ENCODE measurements at regions not wholly inside any gene's neighbourhood (a gene's known extent, or its start where the extent isn't known, plus 50 kb on each side); places are given as distances from the start of the nearest gene placed in this dataset.

DNA sequence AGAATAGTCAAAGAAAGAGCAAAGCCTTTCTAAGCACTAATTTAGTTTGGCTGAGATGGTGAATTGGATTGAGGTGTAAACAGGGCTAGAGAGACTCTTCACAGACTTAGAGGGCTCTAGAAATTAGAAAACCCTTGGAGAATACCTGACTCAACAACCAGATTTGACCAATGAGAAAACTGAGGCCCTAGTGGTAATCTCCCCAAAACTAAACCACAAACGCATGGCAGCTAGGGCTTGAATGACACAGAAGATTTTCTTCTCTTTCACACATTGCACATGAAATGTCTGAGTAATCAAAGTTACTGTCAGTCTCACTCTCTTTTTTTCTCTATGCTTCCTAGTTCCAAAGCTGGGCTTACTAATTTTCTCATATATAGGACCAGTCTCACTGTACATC, 314.5 kb upstream of the KCNJ16 start:
- no peak overlapping the region for H3K27ac ChIP-seq
- intact Hi-C loops (cut with DNase I) = no loop called here
- H3K36me3 ChIP-seq = no peaks in the 10 kb centered on the region
- ATAC-seq = no peak
- H3K4me3 ChIP-seq = no peak overlapping the region
- H3K9me3 ChIP-seq = no peaks in the 10 kb centered on the region
- no peaks in the 10 kb centered on the region for H3K27me3 ChIP-seq
- TF ChIP-seq, protein P1, sequence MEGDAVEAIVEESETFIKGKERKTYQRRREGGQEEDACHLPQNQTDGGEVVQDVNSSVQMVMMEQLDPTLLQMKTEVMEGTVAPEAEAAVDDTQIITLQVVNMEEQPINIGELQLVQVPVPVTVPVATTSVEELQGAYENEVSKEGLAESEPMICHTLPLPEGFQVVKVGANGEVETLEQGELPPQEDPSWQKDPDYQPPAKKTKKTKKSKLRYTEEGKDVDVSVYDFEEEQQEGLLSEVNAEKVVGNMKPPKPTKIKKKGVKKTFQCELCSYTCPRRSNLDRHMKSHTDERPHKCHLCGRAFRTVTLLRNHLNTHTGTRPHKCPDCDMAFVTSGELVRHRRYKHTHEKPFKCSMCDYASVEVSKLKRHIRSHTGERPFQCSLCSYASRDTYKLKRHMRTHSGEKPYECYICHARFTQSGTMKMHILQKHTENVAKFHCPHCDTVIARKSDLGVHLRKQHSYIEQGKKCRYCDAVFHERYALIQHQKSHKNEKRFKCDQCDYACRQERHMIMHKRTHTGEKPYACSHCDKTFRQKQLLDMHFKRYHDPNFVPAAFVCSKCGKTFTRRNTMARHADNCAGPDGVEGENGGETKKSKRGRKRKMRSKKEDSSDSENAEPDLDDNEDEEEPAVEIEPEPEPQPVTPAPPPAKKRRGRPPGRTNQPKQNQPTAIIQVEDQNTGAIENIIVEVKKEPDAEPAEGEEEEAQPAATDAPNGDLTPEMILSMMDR (IDR thresholded peaks at IDR 0.05) = no peak
- H3K4me1 ChIP-seq = no peaks in the 10 kb centered on the region
- DNase-seq = no peak

DNA sequence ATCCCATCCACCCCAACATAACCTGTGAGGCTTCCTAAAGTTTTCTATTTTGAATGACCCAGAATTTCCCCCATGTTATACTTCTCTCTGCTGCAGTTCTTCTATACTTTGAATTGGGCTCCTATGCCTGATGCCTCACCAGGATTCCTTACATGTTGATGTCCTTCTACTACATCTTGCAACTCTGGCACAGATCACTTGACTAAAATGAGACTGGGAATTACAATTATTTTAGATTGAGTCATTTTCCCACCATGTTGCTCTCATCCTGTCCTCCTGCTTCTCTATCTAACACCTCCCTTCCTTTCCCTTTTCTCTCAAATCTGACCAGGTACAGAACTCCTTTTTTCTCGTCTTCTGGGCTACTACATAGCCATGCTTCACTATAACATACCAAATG, 314.0 kb upstream of the KCNJ16 start:
- Histone ChIP-seq H3K36me3 (no peaks in the 10 kb centered on the region), H3K27ac (no peak overlapping the region), H3K27me3 (no peaks in the 10 kb centered on the region), H3K4me1 (no peaks in the 10 kb centered on the region), H3K4me3 (no peak overlapping the region), H3K9me3 (no peaks in the 10 kb centered on the region)
- ATAC-seq (no peak), DNase-seq (no peak)
- intact Hi-C loops (cut with DNase I) = no loop called here
- TF ChIP-seq, protein P1 (IDR thresholded peaks at IDR 0.05) = no peak

DNA sequence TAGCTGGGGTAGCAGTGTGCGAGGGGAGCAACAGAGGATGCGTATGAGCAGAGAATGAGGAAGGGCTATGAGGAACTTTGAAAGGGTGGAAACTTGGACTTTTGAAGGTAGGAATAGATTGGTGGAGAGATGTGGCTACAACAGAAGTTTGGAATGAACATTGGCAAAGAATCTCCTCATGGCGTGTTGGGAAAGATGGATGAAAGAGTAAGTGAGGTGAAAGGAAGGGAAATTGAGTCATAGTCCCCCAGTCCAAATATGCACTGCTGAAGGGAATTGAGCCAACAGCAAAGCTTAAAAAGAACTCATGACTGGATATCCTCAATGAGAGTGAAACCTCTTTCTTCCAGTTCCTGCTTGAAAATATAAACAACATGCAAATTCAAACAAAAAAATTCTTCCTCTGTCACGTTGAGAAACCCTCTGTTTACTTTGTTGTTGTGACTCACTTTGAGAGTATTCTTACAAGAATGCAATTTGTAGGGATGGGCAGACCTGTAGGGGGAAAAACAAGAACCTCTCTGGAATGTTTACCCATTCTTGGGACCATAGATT, 313.2 kb upstream of the KCNJ16 start:
- TF ChIP-seq, protein P1 (IDR thresholded peaks at IDR 0.05) = no peak
- no peak overlapping the region for H3K4me3 ChIP-seq
- H3K4me1 ChIP-seq = no peaks in the 10 kb centered on the region
- H3K9me3 ChIP-seq = no peaks in the 10 kb centered on the region
- intact Hi-C loops (cut with DNase I) = no loop called here
- ATAC-seq (peak; percentile 67), DNase-seq (no peak)
- H3K27ac ChIP-seq = no peak overlapping the region
- no peaks in the 10 kb centered on the region for H3K36me3 ChIP-seq
- no peaks in the 10 kb centered on the region for H3K27me3 ChIP-seq

DNA sequence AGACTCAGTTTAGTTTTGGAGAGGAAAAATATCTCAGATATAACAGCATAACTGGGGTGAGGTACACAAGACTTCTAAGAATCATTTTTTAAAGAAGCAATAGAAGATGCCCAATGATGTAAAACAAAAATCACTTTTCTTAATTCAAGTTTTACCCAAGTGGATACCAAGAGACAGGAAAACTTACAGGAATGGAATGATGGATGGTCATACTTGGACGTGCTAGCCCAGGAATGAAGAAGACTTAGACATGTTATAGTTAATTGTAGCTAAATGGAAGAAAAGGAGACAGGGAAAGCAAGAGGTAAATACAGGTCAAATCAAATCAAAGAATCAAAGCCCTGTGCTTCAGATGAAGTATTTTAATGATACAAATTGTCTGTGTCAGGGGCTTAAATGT, 312.7 kb upstream of the KCNJ16 start:
- Histone ChIP-seq H3K36me3 (no peaks in the 10 kb centered on the region), H3K27ac (no peak overlapping the region), H3K27me3 (no peaks in the 10 kb centered on the region), H3K4me1 (no peaks in the 10 kb centered on the region), H3K4me3 (no peak overlapping the region), H3K9me3 (no peaks in the 10 kb centered on the region)
- ATAC-seq (no peak), DNase-seq (no peak)
- TF ChIP-seq, protein P1 (IDR thresholded peaks at IDR 0.05) = no peak
- intact Hi-C loops (cut with DNase I) = no loop called here

DNA sequence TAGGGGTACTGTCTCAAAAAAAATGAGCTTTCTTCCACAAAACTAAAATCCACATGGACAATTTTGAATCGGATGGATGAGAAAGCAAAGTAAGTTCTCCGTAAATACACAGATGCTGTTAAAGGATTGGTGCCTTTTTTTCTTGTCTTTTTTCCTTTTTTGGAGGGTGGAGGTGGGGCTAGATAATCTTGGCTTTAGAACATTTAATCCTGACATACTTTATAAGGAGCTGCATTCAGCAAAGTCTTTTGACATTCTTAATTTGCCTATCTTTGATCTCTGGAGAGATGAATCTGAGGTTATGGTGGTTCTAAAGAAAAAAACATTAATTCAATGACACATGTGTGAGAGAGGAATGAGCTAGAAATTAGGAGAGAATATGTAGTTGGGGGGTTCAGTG, 312.3 kb upstream of the KCNJ16 start:
- no peaks in the 10 kb centered on the region for H3K9me3 ChIP-seq
- H3K4me3 ChIP-seq = no peak overlapping the region
- H3K36me3 ChIP-seq = no peaks in the 10 kb centered on the region
- intact Hi-C loops (cut with DNase I) = no loop called here
- TF ChIP-seq, protein P1 (IDR thresholded peaks at IDR 0.05) = no peak
- H3K27ac ChIP-seq = no peak overlapping the region
- DNase-seq = no peak
- no peaks in the 10 kb centered on the region for H3K27me3 ChIP-seq
- ATAC-seq = no peak
- no peaks in the 10 kb centered on the region for H3K4me1 ChIP-seq

DNA sequence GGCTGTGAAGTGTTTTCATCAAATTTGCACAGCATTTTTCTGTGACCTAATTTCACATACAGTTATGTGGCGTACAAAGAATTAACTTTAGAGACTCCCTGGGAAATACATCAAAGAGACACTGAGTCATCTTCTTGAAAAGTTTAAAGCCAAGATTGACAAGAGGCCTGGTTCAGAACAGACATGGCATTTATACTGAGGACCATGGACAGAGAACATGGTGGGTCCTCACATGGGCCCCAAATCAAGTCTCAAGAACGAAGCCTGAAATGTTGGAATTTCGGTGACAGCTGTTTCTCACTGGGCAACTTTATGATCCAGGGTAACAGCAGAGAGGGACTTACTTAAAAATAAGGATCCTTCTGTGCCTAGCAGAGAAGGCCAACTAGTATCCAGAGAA, 311.5 kb upstream of the KCNJ16 start:
- H3K27me3 ChIP-seq = no peaks in the 10 kb centered on the region
- H3K4me1 ChIP-seq = no peaks in the 10 kb centered on the region
- ATAC-seq (no peak), DNase-seq (no peak)
- TF ChIP-seq, protein P1 (IDR thresholded peaks at IDR 0.05) = no peak
- intact Hi-C loops (cut with DNase I) = no loop called here
- H3K27ac ChIP-seq = no peak overlapping the region
- no peaks in the 10 kb centered on the region for H3K9me3 ChIP-seq
- no peak overlapping the region for H3K4me3 ChIP-seq
- H3K36me3 ChIP-seq = no peaks in the 10 kb centered on the region

All from upper lobe of right lung (tissue), 1 donor.